HG02884 (cell line): ENCODE measurements at regions not wholly inside any gene's neighbourhood (a gene's known extent, or its start where the extent isn't known, plus 50 kb on each side); places are given as distances from the start of the nearest gene placed in this dataset.
"Not testable (repeated sequence)": the region's sequence is repeated elsewhere in the genome, so short reads cannot be mapped to it uniquely, and the experiment has no call there.

Source experiments
- ATAC-seq: cut with Tn5 transposase; IDR thresholded peaks from one replicate; pipeline ENCODE4 v1.9.1; 2021; ENCODE audit warnings: mild to moderate bottlenecking, moderate library complexity; ENCODE audit not compliant: unreplicated experiment

GRCh38 chrY:12446486-12447265, 254.4 kb upstream of the USP9Y start:
- not testable (repeated sequence) for ATAC-seq

DNA sequence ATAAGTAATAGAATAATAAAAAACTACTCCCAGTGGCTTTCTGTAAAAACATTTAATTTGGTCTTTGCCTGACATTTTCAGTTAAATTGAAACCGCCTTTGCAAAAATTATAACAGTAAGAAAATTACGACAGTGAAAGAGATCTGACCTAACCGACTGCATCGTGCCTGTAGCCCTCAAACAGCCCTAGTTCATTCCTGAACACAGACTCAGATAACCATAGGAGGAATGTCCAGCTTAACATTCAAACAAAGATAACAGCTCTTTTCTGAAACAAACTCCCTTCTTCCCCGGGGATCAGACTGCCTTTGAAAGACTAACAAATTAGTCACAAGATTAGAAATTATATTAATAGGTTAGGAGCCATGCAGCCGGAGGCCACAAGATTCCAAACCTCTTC, 252.5 kb upstream of the USP9Y start:
- not testable (repeated sequence) for ATAC-seq

GRCh38 chrY:12453318-12453717, 247.7 kb upstream of the USP9Y start:
- ATAC-seq, result not testable (repeated sequence)

DNA sequence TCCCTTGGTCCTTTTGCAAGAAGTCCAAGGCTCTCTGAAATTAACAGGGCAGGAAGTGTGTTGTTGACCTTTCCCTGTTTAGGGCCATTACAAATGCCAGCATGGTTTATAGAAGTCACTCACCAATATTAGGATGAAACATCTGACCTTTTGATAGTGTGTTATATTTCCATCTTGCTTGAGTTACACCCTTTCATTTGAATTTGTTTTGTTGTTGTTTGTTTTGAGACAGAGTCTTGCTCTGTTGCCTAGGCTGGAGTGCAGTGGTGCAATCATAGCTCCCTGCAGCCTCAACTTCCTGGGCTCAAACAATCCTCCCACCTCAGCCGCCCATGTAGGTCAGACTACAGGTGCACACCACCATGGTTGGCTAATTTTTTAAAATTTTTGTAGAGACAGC, 241.1 kb upstream of the USP9Y start:
- ATAC-seq, result no peak

DNA sequence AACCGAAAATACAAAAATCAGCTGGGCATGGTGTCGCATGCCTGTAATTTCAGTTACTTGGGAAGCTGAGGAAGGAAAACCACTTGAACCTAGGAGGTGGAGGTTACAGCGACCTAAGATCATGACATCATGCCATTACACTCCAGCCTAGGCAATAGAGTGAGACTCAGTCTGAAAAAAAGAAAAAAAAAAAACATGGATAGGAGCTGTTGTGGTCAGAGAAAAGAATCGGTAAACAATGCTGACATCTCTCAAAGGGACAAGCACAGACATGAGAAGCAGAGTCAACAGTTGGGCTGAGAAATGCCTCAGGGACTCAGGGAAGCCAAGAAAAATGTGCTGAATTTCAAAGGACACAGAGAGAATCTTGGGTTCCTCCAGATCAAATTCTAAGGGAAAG, 236.9 kb upstream of the USP9Y start:
- no peak for ATAC-seq

GRCh38 chrY:12465706-12466105, 235.3 kb upstream of the USP9Y start:
- no peak for ATAC-seq

DNA sequence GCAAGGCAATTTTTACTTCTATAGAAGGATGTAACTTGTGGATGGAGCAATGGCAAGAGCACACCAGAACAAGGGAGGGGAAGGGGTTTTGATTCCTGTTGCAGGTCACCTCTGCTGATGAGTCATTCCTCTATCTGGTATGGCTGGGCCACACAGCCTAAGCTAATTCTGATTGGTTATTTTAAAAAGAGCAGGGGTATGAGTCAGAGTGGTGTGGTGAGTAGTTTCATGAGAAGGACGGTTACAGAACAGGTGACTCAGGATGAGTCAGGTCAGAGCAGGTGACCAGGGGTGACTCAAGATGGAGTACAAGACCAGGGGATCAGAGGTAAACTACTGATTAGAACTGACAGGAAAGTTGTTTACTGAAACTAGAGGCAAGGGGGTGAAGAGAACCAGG, 231.9 kb upstream of the USP9Y start:
- no peak for ATAC-seq

DNA sequence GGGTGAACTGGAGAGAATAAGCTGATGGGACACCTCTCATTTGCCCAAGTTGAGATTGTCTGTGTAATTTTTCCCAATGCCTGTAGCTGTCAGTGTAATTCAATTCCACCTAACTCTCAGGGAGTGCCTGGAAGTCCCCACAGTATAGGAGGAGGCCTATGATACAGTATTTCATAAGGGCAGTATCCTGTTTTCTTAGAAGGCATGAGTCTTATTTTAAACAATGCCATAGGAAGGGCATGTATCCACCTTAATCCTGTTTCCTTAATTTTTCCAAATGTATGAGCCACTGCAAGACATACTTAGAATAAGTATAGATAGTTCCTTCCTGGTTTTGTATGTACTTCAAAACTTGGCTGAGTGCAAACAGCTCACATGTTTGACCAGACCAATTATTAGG, 226.6 kb upstream of the USP9Y start:
- ATAC-seq, result no peak

DNA sequence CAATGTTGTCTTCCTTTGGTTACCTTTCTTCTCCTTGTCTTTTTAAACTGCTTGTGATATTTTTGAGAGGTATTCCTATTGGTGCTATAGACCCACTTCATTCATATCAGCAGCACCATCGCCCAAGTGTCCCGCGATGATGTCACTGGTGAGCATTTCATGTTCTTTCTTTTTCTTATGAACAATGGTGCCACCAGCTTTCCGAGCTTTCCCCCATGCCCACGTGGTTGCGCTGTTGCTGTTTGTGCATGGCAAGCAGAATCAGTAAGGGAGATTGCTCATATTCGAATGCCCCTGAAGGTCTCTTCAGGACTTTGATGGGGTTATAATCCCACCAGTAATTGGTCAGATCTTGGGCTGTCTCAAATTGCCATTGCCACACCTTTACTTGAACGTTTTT, 221.6 kb upstream of the USP9Y start:
- ATAC-seq, result no peak

- ATAC-seq, result no peak
These were observed 217.6 kb upstream of the USP9Y start for GRCh38 chrY:12483394-12483793.

- no peak for ATAC-seq
These were observed 210.3 kb upstream of the USP9Y start for GRCh38 chrY:12490558-12491209.

DNA sequence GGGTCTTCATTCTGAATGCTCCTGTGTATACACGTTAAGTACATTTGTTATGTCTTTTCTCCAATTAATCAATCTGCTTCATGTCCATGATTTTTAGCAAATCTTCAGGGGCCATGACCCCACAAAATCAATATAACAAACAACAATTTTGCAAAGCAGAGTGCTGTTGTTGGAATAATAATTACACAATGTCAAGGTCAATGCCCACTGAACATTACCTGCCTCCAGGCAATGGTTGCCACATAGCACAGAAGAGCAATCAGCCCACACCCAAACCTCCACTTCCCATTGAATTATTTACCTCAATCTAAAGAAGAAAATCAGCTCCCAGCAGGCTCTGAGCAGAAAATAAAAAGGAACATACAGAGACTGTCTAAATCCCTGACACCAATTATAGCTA, 208.8 kb upstream of the USP9Y start:
- ATAC-seq, result no peak

GRCh38 chrY:12496007-12496406, 205.0 kb upstream of the USP9Y start:
- no peak for ATAC-seq

- ATAC-seq, result no peak
These were observed 200.9 kb upstream of the USP9Y start for GRCh38 chrY:12500096-12500495.

DNA sequence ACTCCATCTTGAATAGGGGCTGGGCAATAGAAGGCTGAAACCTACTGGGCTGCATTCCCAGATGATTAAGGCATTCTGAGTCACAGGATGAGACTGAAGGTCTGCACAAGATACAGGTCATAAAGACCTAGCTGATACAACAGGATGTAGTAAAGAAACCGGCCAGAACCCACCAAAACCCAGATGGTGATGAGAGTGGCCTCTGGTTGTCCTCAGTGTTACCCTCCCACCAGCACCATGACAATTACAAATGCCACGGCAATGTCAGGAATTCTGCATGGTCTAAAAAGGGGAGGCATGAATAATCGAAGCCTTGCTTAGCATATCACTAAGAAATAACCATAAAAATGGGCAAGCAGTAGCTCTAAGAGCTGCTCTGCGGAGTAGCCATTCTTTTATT, 197.0 kb upstream of the USP9Y start:
- ATAC-seq, result not testable (repeated sequence)

- no peak for ATAC-seq
These were observed 183.7 kb upstream of the USP9Y start for GRCh38 chrY:12517338-12517737.

DNA sequence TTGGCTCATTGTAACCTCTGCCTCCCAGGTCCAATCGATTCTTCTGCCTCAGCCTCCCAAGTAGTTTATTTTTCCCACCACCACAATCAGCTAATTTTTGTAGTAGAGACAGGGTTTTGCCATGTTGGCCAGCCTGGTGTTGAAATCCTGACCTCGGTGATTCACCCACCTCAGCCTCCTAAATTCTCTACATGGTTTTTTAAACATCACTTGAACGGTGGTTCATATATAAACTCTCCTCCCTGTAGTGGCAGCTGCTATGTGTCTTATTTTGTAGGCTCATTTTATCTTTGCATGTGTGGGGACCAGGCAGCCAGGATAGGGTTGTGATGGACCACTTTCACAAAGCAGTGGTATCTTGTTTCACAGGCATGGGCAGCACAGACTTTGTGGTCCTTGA, 175.8 kb upstream of the USP9Y start:
- no peak for ATAC-seq

DNA sequence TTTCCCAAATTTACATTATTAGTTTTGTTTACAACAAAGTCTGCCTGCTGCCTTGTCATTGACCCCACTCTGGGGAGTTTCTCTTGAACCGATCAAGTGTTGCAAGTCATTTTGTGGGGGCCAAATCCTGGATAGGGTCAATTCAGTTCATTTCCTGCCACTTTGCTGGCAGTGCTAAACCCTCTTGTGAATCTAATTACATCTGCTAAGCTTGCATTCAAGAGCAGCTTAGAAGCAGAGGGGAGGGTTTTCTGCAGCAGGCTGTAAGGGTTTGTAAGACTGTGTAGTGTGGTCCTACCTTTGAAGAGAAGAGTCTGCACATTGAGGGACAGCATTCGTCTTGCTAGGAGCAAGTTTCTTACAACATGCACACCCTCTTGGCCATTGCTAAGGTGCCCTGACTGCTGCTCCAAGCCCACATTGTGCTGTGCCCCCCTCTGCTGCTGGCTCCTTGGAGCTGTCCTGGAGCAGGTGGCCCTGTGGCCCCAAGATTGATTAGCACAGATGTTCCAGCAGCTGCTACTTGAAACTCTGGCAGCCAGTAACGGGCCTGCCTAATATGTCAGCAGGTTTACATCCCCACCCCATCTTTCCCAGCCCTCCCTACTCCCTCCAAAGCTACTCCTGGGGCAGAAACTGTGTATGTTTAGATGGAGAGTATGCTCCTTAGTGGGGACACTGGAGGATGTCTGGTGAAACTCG, 174.5 kb upstream of the USP9Y start:
- ATAC-seq, result no peak

- no peak for ATAC-seq
These were observed 163.7 kb upstream of the USP9Y start for GRCh38 chrY:12537226-12537854.

DNA sequence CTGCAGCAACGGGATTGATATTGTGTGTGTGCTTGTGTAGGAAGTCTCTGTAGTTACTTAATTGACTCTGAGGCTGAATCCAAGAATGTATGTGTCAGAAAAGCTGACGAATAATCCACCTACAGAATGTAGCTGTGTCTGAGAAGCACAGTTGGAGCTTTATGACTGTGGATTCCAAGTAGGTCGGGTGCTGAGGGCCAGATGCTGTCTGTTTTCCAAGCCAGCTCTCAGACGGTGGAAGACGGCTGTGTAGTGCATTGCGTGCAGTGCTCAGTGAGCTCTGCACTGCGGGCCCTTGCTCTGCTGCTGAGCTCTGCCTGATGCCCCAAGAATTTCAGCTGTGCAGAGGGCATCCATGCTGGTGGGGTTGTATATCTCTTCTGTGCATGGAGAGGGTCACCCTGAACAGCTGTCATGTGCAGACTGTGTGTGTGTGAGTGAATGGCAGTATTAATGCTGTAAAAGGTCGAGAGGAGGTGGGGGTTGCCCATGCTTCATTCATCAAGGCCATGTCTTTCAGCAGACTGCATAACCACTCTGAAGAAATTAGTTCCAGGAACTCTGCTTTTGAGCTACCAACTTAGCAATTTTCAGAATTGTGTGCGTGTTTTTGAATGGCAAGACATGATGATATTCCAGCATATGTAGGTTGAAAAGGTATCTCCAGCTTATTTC, 154.1 kb upstream of the USP9Y start:
- no peak for ATAC-seq
